SK-N-SH treated with all-trans-retinoic acid at 6 μM for 48 hours (cell line): ENCODE measurements at regions not wholly inside any gene's neighbourhood (a gene's known extent, or its start where the extent isn't known, plus 50 kb on each side); places are given as distances from the start of the nearest gene placed in this dataset.

ENCODE experiments used
- ATAC-seq: fragments of 200-7000 bp; cut with Tn5 transposase; 3 replicates; pipeline ENCODE4 v1.9.1; 2020; ENCODE audit warnings: mild to moderate bottlenecking, moderate library complexity
- ARNTL ChIP-seq: fragments of 450-650 bp; formaldehyde crosslinking; IDR thresholded peaks from 2 replicates; pipeline ENCODE4 v1.5.0; 2020; ENCODE audit warnings: low read depth, mild to moderate bottlenecking, moderate library complexity, borderline replicate concordance
- BACH2 ChIP-seq: fragments of 250-450 bp; sonication (Bioruptor Pico); IDR thresholded peaks from 2 replicates; pipeline ENCODE4 v1.9.0; 2021; ENCODE audit warnings: mild to moderate bottlenecking, borderline replicate concordance
- CREB5 ChIP-seq: fragments of 250-450 bp; sonication (Bioruptor Pico); IDR thresholded peaks from 2 replicates; pipeline ENCODE4 v1.5.1; 2020; ENCODE audit warnings: low read depth, mild to moderate bottlenecking, moderate library complexity
- CSDC2 ChIP-seq: fragments of 250-450 bp; sonication (Bioruptor Pico); IDR thresholded peaks from 2 replicates; pipeline ENCODE4 v1.5.0; 2020; ENCODE audit warnings: mild to moderate bottlenecking, moderate library complexity
- ESRRG ChIP-seq: fragments of 250-450 bp; sonication (Bioruptor Pico); IDR thresholded peaks from 2 replicates; pipeline ENCODE4 v1.6.1; 2021; ENCODE audit warnings: mild to moderate bottlenecking
- GLIS3 ChIP-seq: fragments of 250-450 bp; sonication (Bioruptor Pico); IDR thresholded peaks from 2 replicates; pipeline ENCODE4 v1.5.0; 2020; ENCODE audit warnings: mild to moderate bottlenecking, moderate library complexity
- ISL1 ChIP-seq: fragments of 250-450 bp; sonication (Bioruptor Pico); IDR thresholded peaks from 2 replicates; pipeline ENCODE4 v2.1.2; 2022; ENCODE audit warnings: mild to moderate bottlenecking, moderate library complexity
- OSR1 ChIP-seq: fragments of 250-450 bp; sonication (Bioruptor Pico); IDR thresholded peaks from 2 replicates; pipeline ENCODE4 v1.8.0; 2022; ENCODE audit warnings: moderate library complexity, mild to moderate bottlenecking, inconsistent platforms
- PPARA ChIP-seq: fragments of 250-450 bp; sonication (Bioruptor Pico); IDR thresholded peaks from 2 replicates; pipeline ENCODE4 v1.5.0; 2020; ENCODE audit warnings: mild to moderate bottlenecking, borderline replicate concordance
- RARB ChIP-seq: fragments of 250-450 bp; sonication (Bioruptor Pico); IDR thresholded peaks from 2 replicates; pipeline ENCODE4 v1.8.0; 2021; ENCODE audit warnings: mild to moderate bottlenecking, moderate library complexity
- TCF4 ChIP-seq: fragments of 250-450 bp; sonication (Bioruptor Pico); IDR thresholded peaks from 2 replicates; pipeline ENCODE4 v1.8.0; 2021; ENCODE audit warnings: mild to moderate bottlenecking, moderate library complexity, borderline replicate concordance
- TOX ChIP-seq: fragments of 250-450 bp; sonication (Bioruptor Pico); IDR thresholded peaks from 2 replicates; pipeline ENCODE4 v1.8.0; 2021; ENCODE audit warnings: mild to moderate bottlenecking, moderate library complexity, borderline replicate concordance
- ZC3H10 ChIP-seq: fragments of 250-450 bp; sonication (Bioruptor Pico); IDR thresholded peaks from 2 replicates; pipeline ENCODE4 v1.5.1; 2021; ENCODE audit warnings: mild to moderate bottlenecking, moderate library complexity
- ZFP3 ChIP-seq: fragments of 250-450 bp; sonication (Bioruptor Pico); IDR thresholded peaks from 2 replicates; pipeline ENCODE4 v1.5.0; 2020; ENCODE audit warnings: mild to moderate bottlenecking, moderate library complexity
- ZFP30 ChIP-seq: fragments of 450-650 bp; formaldehyde crosslinking; IDR thresholded peaks from 2 replicates; pipeline ENCODE4 v1.5.0; 2022; ENCODE audit warnings: mild to moderate bottlenecking, moderate library complexity
- ZNF70 ChIP-seq: fragments of 450-650 bp; formaldehyde crosslinking; IDR thresholded peaks from 2 replicates; pipeline ENCODE4 v1.5.0; 2020; ENCODE audit warnings: mild to moderate bottlenecking, moderate library complexity
- ZNF8 ChIP-seq: fragments of 450-650 bp; formaldehyde crosslinking; IDR thresholded peaks from 2 replicates; pipeline ENCODE4 v1.5.0; 2020; ENCODE audit warnings: mild to moderate bottlenecking, moderate library complexity
- TF ChIP-seq, protein P1 (sequence below): fragments of 250-450 bp; sonication (Bioruptor Pico); IDR thresholded peaks from 2 replicates; pipeline ENCODE4 v1.5.1; 2021; ENCODE audit warnings: mild to moderate bottlenecking, moderate library complexity
- TF ChIP-seq, protein P2 (sequence below): fragments of 250-450 bp; sonication (Bioruptor Pico); IDR thresholded peaks from 2 replicates; pipeline ENCODE4 v1.5.0; 2020; ENCODE audit warnings: mild to moderate bottlenecking, moderate library complexity
- TF ChIP-seq, protein P3 (sequence below): fragments of 250-450 bp; sonication (Bioruptor Pico); IDR thresholded peaks from 2 replicates; pipeline ENCODE4 v1.8.0; 2021; ENCODE audit warnings: low read depth, mild to moderate bottlenecking, moderate library complexity, borderline replicate concordance
- TF ChIP-seq, protein P4 (sequence below): fragments of 250-450 bp; sonication (Bioruptor Pico); IDR thresholded peaks from 2 replicates; pipeline ENCODE4 v1.8.0; 2020; ENCODE audit warnings: mild to moderate bottlenecking, moderate library complexity, borderline replicate concordance

DNA sequence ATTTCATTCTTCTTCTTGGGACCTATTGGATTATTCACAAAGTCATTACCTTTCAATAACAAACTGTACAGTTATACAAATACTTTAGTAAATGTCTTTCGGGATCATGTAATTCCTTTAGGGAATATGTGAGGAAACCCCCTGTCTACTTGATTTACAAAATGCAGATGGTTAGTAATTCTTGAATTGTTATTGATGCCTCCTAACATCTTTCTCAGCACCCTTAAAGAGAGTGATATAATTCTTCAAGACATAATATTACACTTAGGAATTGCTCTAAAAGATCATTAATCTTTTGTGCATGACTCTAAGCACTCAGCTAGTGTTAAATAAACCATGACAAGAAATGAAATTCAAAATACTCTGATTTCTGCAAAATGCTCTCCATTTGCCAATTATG lies 988.1 kb upstream of the HS3ST1 start:
- TF ChIP-seq BACH2 (no peak), ESRRG (CRISPR knock-in tag) (no peak), CREB5 (CRISPR knock-in tag) (no peak), ARNTL (CRISPR knock-in tag) (no peak), GLIS3 (no peak), OSR1 (no peak), ISL1 (no peak), TCF4 (no peak), PPARA (CRISPR knock-in tag) (no peak), ZFP3 (no peak), ZFP30 (CRISPR knock-in tag) (no peak), CSDC2 (CRISPR knock-in tag) (no peak), TOX (no peak), ZNF70 (no peak), ZNF8 (CRISPR knock-in tag) (no peak), RARB (CRISPR knock-in tag) (no peak), ZC3H10 (CRISPR knock-in tag) (no peak)
- TF ChIP-seq, protein P1, sequence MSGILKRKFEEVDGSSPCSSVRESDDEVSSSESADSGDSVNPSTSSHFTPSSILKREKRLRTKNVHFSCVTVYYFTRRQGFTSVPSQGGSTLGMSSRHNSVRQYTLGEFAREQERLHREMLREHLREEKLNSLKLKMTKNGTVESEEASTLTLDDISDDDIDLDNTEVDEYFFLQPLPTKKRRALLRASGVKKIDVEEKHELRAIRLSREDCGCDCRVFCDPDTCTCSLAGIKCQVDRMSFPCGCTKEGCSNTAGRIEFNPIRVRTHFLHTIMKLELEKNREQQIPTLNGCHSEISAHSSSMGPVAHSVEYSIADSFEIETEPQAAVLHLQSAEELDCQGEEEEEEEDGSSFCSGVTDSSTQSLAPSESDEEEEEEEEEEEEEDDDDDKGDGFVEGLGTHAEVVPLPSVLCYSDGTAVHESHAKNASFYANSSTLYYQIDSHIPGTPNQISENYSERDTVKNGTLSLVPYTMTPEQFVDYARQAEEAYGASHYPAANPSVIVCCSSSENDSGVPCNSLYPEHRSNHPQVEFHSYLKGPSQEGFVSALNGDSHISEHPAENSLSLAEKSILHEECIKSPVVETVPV (CRISPR knock-in tag) = no peak
- TF ChIP-seq, protein P2, sequence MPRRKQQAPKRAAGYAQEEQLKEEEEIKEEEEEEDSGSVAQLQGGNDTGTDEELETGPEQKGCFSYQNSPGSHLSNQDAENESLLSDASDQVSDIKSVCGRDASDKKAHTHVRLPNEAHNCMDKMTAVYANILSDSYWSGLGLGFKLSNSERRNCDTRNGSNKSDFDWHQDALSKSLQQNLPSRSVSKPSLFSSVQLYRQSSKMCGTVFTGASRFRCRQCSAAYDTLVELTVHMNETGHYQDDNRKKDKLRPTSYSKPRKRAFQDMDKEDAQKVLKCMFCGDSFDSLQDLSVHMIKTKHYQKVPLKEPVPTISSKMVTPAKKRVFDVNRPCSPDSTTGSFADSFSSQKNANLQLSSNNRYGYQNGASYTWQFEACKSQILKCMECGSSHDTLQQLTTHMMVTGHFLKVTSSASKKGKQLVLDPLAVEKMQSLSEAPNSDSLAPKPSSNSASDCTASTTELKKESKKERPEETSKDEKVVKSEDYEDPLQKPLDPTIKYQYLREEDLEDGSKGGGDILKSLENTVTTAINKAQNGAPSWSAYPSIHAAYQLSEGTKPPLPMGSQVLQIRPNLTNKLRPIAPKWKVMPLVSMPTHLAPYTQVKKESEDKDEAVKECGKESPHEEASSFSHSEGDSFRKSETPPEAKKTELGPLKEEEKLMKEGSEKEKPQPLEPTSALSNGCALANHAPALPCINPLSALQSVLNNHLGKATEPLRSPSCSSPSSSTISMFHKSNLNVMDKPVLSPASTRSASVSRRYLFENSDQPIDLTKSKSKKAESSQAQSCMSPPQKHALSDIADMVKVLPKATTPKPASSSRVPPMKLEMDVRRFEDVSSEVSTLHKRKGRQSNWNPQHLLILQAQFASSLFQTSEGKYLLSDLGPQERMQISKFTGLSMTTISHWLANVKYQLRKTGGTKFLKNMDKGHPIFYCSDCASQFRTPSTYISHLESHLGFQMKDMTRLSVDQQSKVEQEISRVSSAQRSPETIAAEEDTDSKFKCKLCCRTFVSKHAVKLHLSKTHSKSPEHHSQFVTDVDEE = no peak
- TF ChIP-seq, protein P3, sequence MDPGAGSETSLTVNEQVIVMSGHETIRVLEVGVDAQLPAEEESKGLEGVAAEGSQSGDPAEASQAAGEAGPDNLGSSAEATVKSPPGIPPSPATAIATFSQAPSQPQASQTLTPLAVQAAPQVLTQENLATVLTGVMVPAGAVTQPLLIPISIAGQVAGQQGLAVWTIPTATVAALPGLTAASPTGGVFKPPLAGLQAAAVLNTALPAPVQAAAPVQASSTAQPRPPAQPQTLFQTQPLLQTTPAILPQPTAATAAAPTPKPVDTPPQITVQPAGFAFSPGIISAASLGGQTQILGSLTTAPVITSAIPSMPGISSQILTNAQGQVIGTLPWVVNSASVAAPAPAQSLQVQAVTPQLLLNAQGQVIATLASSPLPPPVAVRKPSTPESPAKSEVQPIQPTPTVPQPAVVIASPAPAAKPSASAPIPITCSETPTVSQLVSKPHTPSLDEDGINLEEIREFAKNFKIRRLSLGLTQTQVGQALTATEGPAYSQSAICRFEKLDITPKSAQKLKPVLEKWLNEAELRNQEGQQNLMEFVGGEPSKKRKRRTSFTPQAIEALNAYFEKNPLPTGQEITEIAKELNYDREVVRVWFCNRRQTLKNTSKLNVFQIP = no peak
- no peak for ATAC-seq

- ATAC-seq = no peak
- TF ChIP-seq TCF4 (no peak), ZFP3 (no peak), ZNF70 (no peak), ESRRG (CRISPR knock-in tag) (no peak), ISL1 (no peak), TOX (no peak), ZNF8 (CRISPR knock-in tag) (no peak)
- TF ChIP-seq, protein P3 = no peak
- TF ChIP-seq, protein P4, sequence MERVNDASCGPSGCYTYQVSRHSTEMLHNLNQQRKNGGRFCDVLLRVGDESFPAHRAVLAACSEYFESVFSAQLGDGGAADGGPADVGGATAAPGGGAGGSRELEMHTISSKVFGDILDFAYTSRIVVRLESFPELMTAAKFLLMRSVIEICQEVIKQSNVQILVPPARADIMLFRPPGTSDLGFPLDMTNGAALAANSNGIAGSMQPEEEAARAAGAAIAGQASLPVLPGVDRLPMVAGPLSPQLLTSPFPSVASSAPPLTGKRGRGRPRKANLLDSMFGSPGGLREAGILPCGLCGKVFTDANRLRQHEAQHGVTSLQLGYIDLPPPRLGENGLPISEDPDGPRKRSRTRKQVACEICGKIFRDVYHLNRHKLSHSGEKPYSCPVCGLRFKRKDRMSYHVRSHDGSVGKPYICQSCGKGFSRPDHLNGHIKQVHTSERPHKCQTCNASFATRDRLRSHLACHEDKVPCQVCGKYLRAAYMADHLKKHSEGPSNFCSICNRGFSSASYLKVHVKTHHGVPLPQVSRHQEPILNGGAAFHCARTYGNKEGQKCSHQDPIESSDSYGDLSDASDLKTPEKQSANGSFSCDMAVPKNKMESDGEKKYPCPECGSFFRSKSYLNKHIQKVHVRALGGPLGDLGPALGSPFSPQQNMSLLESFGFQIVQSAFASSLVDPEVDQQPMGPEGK (CRISPR knock-in tag) = no peak
Measured at GRCh38 chr4:12414181-12414812, 985.6 kb upstream of the HS3ST1 start.

GRCh38 chr4:12411072-12411471 lies 982.4 kb upstream of the HS3ST1 start:
- ATAC-seq = no peak
- TF ChIP-seq, protein P2 = no peak
- TF ChIP-seq RARB (CRISPR knock-in tag) (no peak), ISL1 (no peak), TOX (no peak), CSDC2 (CRISPR knock-in tag) (no peak)
- TF ChIP-seq, protein P4 (CRISPR knock-in tag) = no peak
